ENCODE measurements at regions not wholly inside any gene's neighbourhood (a gene's known extent, or its start where the extent isn't known, plus 50 kb on each side); places are given as distances from the start of the nearest gene placed in this dataset.

DNA sequence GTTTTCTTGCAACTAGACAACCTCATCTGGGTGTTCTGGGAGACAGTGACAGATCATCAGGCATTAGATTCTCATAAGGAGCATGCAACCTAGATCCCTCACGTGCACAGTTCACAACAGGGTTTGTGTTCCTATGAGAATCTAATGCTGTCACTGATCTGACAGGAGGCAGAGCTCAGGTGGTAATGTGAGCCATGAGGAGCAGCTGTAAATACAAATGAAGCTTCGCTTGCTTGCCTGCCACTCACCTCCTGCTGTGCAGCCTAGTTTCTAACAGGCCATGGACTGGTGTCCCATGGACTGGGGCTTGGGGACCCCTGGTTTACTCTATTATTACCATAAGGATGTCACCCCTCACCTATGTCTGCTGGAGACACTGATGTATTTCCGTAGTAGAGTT, 166.8 kb downstream of the PSAT1 start:
- Mint-ChIP-seq H3K27me3 (ENCODE audit: low read depth) (no peaks in the 10 kb centered on the region), H3K9me3 (peaks cover 13% of the 10 kb centered on the region), H3K27ac (ENCODE audit: unreplicated experiment) (no peak overlapping the region), H3K4me3 (no peak overlapping the region), H3K4me1 (no peaks in the 10 kb centered on the region), H3K36me3 (ENCODE audit: low read depth) (peaks cover 3% of the 10 kb centered on the region)
- TF ChIP-seq, protein P1, sequence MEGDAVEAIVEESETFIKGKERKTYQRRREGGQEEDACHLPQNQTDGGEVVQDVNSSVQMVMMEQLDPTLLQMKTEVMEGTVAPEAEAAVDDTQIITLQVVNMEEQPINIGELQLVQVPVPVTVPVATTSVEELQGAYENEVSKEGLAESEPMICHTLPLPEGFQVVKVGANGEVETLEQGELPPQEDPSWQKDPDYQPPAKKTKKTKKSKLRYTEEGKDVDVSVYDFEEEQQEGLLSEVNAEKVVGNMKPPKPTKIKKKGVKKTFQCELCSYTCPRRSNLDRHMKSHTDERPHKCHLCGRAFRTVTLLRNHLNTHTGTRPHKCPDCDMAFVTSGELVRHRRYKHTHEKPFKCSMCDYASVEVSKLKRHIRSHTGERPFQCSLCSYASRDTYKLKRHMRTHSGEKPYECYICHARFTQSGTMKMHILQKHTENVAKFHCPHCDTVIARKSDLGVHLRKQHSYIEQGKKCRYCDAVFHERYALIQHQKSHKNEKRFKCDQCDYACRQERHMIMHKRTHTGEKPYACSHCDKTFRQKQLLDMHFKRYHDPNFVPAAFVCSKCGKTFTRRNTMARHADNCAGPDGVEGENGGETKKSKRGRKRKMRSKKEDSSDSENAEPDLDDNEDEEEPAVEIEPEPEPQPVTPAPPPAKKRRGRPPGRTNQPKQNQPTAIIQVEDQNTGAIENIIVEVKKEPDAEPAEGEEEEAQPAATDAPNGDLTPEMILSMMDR (conservative IDR thresholded peaks at IDR 0.05) = no peak
- no peak for DNase-seq (ENCODE audit: low read depth, low spot score)

- H3K27ac Mint-ChIP-seq (ENCODE audit: unreplicated experiment) = no peak overlapping the region
- no peaks in the 10 kb centered on the region for H3K36me3 Mint-ChIP-seq (ENCODE audit: low read depth)
- no peaks in the 10 kb centered on the region for H3K27me3 Mint-ChIP-seq (ENCODE audit: low read depth)
- no peak for DNase-seq (ENCODE audit: low read depth, low spot score)
- H3K4me1 Mint-ChIP-seq = no peaks in the 10 kb centered on the region
- H3K9me3 Mint-ChIP-seq = no peaks in the 10 kb centered on the region
- no peak overlapping the region for H3K4me3 Mint-ChIP-seq
- TF ChIP-seq, protein P1 (conservative IDR thresholded peaks at IDR 0.05) = no peak
These were observed 171.3 kb downstream of the PSAT1 start for GRCh38 chr9:78468231-78468630.

DNA sequence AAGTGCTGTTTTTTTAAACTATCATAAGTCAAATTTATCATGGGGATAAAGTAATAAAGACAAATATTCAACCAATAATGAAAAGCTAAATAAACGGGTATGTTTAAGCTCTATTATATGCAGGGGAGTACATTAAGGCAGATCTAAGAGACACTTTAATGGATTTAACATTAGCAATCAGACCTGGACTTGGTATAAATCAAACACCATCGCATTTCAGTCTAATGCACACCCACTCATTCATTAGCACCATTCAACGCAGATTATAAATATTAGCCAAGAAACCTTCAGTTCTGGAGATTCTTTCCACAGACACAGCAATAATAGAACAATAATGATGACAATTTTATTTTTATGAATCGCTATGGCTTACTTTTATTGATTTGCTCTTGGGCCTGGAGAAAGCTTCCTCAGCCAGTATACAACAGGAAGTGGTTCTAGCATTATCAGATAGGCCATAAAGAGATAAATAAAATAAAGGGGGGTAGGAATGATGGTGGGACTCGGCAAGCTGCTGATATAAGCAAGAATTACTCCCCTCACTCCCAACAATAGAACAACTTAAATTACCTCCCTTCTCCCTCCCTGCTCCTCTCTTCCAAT, 172.2 kb downstream of the PSAT1 start:
- H3K4me1 Mint-ChIP-seq = no peaks in the 10 kb centered on the region
- no peaks in the 10 kb centered on the region for H3K9me3 Mint-ChIP-seq
- no peaks in the 10 kb centered on the region for H3K27me3 Mint-ChIP-seq (ENCODE audit: low read depth)
- no peaks in the 10 kb centered on the region for H3K36me3 Mint-ChIP-seq (ENCODE audit: low read depth)
- no peak overlapping the region for H3K27ac Mint-ChIP-seq (ENCODE audit: unreplicated experiment)
- TF ChIP-seq, protein P1 (conservative IDR thresholded peaks at IDR 0.05) = no peak
- no peak for DNase-seq (ENCODE audit: low read depth, low spot score)
- no peak overlapping the region for H3K4me3 Mint-ChIP-seq

DNA sequence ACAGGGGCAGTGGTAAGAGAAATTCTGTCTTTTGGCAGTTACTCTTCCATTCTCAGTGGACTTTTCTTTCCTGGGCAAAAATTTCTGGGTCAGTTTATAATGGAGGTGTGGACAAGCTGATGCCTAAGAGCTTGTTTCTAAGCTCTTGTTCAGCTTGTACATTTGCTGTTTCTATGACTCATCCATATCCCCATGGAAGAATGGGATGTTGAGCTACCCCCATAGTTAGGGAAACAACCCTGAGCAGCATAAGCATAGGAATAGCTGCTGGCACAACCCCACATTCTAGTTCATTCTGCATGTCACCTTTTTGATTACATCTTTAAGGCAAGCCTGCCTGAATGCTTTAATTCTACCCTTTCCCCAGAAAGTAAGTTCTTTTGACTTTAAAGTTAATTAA, 173.3 kb downstream of the PSAT1 start:
- no peak overlapping the region for H3K4me3 Mint-ChIP-seq
- H3K27me3 Mint-ChIP-seq (ENCODE audit: low read depth) = no peaks in the 10 kb centered on the region
- DNase-seq (ENCODE audit: low read depth, low spot score) = no peak
- H3K27ac Mint-ChIP-seq (ENCODE audit: unreplicated experiment) = no peak overlapping the region
- H3K36me3 Mint-ChIP-seq (ENCODE audit: low read depth) = no peaks in the 10 kb centered on the region
- H3K4me1 Mint-ChIP-seq = no peaks in the 10 kb centered on the region
- TF ChIP-seq, protein P1 (conservative IDR thresholded peaks at IDR 0.05) = no peak
- H3K9me3 Mint-ChIP-seq = no peaks in the 10 kb centered on the region

DNA sequence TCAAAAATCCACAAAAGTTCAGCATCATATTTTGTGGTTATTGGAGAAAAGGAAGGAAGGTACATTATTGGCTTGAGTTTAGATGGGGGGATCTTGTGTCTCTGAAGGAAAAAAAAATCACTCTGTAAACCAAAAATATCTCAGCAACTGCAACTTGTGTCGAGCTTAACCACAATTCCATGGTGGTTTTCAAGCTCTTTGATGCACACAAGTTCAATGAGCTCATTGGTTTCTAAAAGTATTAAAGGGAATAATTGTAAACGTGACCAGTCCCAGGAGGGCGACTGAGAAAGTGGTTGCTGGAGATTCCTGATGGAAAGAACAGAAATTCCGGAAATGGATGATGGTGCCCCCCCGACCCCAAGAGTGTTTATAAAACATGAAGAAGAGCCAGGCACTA, 173.8 kb downstream of the PSAT1 start:
- Mint-ChIP-seq H3K27ac (ENCODE audit: unreplicated experiment) (no peak overlapping the region), H3K4me1 (no peaks in the 10 kb centered on the region), H3K27me3 (ENCODE audit: low read depth) (no peaks in the 10 kb centered on the region), H3K9me3 (no peaks in the 10 kb centered on the region), H3K36me3 (ENCODE audit: low read depth) (no peaks in the 10 kb centered on the region), H3K4me3 (no peak overlapping the region)
- DNase-seq (ENCODE audit: low read depth, low spot score) = no peak
- TF ChIP-seq, protein P1 (conservative IDR thresholded peaks at IDR 0.05) = no peak

All from neural crest cell (in vitro differentiated cells).